NCI-H2107 treated with DMSO at 0.1 percent for 48 hours (cell line): ENCODE measurements at regions not wholly inside any gene's neighbourhood (a gene's known extent, or its start where the extent isn't known, plus 50 kb on each side); places are given as distances from the start of the nearest gene placed in this dataset.

Experiments
- DNase-seq: peaks from one replicate; lab custom pipeline; 2025; ENCODE audit not compliant: unreplicated experiment; lab: John Stamatoyannopoulos, UW

DNA sequence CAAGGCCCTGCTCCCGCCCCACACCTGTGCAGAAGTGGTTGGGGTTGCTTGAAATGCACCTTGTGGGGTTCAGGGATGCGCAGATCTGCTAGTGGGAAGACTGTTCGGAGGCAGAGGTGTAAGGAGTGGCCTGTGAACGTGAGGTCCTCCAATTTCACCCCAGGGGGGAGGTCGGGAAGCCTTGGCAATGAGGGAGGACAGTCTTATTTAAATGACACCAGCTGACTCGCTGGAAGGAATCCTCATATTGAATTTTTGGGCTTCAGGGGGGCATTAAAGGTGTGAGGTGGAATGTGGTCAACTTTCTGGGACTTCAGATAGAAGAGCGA is 218.8 kb upstream of the CELF2 start:
- DNase-seq, result no peak

DNA sequence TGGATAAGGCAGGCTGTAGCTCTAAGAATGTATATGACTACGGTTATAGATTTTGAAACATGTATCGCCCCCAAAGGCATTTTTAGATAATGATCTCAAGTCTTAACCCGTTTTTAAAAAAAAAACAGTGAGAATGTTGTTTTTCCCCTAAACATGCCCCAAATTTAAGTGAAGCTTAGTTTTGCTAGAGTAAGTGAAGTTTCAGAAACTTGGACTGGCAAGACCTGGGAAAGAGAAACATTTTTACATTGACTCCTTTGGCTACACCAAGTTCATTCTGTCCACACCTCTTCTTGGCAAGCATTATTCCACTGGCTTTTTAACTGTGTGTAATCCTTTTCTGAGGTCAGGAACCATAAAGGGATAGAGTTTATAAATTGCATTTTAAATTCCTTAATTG is 216.7 kb upstream of the CELF2 start:
- DNase-seq, result no peak

DNA sequence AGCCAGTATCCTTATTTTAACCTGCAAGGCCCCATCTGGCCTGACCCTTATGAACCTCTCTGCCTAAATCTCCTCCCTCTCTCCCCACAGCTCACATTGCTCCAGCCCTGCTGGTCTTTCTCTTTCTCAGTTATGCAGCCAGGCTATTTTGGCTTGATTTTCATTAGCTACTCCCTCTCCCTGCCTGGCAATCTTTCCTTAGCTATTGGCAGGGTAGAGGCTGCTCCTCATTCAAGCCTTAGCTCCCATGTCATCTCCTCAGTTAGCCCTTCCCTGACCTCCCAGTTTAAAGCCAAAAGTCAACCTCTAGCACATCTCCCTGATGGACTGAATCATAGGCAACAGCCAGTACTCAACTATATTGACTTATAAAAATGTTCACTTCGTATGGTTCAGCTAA is 214.4 kb upstream of the CELF2 start:
- no peak for DNase-seq

DNA sequence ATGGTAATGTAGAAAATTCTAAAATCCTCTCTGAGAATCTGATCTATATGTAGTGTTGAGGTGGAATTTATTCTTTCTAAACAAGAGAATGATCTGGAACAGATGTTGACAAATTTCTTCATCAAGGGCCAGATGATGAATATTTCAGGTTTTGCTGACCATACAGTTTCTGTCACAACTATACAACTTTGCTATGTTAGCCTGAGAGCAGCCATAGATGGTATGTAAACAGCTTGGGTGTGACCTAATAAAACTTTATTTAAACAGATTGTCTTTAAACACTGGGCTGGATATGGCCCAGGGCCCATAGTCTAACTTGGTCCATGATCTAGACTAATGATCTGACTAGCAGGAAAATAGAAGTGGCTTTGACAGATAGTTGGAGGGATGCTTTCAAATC is 213.6 kb upstream of the CELF2 start:
- DNase-seq, result no peak

DNA sequence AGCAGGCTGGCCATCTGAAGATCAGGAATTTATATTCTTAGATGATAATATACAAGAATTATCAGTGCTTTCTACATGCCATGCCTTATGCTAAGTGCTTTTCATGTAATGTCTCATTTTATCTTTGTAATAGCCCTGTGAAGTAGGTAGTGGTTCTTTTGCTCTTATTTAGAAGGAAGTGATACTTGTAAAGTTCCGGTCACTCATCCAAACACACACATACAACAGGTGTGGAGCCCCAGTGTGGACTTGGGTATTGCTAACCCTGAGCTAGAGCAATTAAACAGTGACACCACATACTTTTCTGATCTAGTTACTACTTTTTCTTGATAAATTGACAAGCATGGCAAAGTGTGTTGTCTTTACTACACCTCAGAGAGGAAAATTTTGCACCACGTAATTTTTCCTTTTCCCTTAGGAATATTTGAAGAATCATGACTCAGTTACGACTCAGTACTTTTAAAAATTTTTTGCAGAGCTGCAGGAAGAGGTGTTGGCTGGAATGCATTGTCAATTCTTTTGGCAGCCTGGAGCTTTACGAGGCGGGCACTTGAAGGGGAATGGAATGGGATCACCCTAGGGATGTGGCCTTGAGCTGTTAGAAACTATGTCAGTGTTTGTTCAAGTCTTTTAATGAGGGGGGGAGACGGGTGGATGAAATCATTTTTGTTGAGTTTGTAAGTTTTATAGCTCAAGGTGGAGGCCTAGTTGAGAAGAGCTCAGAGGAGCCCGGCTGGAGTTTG is 212.5 kb upstream of the CELF2 start:
- no peak for DNase-seq

DNA sequence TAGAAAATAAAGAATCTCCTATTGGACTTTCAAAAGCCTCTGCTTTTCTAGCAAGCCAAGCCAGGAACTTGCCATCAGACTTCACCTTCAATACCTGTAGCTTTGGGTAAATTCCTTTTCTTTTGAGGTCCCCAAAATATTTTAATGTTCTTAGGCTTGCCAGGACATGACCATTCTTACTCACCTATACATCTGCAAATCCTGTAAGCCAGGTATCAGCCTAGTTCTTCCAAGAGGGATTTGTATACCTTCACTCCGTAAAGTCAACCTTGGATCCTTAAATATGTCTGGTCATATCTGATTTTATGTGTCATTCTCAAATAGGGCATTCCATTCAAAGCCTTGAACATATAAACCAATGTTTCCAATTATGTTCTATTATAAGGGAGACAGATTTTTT is 210.6 kb upstream of the CELF2 start:
- DNase-seq, result no peak

DNA sequence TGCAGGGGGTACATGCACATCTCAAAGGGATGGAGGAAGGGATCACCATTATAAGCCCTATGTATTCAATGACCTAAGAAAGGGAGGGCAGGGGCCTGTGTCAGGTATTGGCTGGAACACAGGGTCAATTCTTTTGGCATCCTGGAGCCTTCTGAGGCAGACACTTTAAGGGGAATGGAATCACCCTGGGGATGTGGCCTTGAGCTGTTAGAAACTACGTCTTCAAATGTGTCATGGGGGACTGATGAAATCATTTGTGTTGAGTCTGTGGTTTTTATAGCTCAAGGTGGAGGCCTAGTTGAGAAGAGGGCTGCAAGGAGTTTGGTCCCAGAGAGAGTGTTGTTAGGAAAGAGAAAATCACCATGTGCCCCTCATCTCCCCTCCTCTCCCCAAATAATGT is 206.1 kb upstream of the CELF2 start:
- no peak for DNase-seq

DNA sequence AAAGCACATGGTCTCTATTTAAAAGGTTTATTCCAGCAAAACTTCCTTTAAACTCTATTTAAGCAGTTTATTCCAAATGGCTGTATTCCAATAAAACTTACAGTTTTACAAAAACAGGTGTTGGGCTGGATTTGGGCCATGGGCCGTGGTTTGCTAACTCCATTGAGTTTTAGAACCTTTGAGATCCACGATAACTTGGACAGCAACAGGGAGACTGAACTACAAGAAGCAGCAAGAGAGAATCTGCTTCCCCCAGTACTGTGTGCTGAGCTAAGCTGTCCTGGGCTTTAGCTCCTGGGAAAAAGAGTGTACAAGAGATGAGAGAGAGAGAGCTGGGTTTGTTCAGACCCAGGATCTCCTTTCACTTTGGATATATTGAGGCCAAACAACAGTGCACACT is 204.0 kb upstream of the CELF2 start:
- no peak for DNase-seq

DNA sequence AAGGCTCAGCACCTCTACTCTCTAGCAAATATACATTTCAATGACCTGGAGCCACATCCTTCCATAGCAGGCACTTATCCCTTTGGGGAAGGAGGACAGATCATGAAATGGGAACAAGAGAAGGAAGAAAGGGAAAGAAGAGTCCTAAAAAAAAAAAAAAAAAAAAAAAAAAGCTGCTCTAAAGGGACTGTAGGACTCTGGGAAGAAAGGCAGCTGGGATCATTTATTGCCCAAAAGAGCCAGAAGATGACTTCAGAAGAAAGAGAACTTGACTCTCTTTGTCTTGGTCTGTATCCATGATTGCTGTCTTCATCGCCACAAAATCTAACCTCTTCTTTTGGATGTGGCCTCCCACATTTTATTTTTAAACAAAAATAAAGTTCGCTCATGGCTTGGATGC is 203.6 kb upstream of the CELF2 start:
- DNase-seq, result no peak

DNA sequence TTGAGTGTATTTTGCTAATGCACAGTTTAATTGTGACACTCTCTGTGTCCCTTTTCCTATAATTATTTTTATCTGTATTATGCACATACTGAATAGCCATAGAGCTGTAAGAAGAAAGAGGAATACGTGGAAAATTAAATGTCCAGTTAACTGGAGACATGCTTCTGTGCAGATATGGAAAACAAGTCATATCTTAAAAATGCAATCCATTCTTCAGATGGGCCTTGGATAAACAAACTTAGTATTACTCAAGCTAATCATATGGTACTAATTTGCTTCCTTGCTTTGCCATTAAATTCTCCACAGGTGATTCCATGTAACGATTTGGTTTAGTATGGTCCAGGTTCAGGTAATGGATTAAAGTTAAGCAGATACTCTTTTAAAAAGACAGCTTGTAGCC is 201.2 kb upstream of the CELF2 start:
- no peak for DNase-seq

DNA sequence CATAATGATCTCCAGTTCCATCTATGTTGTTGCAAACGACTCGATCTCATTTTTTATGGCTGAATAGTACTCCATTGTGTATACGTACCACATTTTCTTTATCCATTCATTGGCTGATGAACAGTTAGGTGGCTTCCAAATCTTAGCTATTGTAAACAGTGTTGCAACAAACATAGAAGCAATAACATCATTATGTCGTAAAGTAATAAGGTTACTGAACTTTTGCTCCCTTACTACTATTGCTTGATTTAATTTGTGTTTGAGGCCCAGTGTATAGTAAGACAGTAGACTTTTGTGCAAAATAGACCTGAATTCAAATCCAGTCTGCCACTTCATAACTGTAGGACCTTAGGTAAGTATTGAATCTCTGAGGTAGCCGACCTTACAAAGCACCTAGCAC is 200.1 kb upstream of the CELF2 start:
- DNase-seq, result no peak

DNA sequence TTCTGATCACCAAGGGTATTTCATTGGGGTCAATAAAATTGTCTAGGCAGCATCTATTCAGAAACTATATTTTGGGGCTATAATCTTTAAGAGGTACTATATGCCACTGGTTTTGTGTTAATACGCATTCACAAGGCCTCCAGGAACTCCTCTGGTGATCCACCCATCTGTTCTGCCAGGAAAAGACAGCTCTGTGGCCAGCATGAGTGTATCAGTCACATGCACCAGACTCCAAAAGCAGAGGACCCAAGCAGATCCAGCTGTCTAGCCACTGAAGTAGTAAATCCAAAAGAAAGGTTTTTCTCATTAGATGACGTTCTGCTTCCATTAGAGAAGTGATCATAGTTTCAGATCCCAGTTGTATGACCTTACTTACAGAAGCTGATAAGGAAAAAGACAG is 199.6 kb upstream of the CELF2 start:
- no peak for DNase-seq

DNA sequence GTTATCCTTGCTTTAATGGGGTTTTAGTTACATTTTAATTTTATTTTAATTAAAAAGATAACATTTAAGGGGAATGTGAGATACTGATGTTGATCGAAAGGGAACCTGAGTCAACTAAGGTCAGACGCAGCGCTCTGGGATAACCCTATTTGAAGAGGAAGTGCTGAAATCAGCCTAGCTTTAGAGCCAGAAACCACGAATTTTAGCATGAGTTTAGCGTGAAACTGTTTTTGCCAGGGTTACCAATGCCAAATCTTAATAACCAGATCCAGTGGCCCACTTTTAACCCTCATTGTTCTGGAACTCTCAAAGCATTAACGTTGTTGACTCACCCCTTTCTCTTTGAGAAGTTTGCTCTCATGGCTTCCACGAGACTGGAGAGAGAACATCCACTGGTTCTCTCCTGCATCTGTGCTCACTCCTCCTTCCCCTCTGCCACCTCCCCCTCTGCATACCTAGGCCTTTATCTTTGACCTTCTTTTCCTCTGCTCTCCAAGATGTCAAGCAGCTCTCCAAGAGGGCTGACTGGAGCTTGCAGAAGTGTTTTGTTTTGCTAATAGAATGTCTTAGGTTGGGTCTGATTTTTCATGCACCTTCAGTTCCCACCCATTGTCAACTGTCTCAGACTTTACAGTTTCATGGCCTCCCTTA is 198.3 kb upstream of the CELF2 start:
- no peak for DNase-seq

DNA sequence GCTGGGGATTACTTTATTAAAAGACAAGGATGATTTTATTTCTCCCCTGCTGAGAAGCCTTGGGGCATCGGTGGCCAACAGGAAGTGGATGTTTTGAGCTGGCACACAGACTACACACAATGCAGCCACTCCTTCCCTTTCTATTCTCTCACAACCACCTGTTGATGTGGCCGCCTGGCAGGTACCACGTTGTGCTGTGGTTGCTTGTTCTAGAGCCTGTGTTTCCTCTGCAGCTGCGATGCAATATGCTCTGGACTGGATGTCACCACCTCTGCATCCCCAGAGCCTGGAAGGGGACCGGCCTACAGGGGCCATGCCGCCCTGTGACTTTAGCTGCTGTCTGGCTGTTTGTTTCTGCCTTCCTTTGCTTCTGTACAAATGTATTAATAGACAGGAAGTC is 195.7 kb upstream of the CELF2 start:
- no peak for DNase-seq

DNA sequence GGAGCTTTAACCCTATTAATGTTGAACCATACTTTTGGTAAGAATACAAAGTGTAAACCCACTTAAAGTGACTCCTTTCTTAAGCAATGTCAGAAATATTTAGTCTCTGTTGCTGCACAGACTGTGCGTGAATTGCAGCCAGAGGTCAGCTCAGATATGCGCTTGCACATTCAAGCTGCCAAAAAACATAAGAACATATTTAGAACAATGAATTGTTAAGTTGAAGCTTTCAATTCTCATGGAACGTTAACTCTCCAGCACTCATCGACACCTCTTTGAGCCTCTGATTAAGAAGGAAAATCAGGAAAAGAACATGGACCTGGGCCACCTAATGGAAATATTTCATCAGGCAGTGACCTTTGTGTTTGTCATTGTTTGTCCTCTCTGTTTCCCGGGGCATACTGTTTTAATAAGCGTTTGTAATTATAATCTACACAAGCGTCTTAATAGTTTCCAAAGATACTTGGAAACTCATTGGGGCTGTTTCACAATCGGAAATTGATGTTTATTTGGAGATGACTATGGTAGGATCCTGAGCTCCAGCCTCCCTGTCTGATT is 193.0 kb upstream of the CELF2 start:
- no peak for DNase-seq

DNA sequence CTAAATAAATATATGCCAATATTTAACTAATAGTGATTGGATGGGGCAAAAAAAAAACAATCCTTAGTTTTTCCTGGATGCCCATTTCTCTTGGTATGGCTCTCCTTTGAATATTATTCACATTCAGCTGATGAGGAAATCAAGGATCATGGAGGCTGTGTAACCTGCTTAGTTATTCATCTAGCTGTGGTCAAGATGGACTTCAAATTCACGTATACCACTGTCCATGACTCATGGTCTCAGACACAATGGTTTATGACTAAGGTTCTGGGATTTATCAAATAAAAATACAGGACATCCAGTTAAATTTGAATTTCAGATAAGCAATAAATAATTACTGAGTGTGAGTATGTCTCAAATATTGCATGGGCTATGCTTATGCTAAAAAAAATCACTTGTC is 191.5 kb upstream of the CELF2 start:
- DNase-seq, result no peak

DNA sequence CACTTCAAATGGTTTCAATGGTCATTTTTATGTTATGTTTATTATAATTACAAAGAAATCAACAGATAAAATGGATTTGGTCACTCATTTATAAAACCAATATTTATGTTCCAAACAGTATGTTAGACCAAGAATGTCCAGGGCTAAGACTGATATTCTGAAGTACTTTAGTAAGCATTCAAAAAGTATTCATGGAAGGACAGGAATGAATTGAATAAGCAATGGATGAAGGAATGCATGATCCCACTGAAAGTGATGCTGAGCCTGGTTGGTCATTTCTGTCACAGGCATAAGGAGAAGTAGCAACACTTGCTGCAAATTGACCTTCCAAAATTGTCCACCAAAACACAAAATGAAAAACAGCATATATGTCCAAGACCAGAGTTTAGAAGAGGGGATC is 189.0 kb upstream of the CELF2 start:
- no peak for DNase-seq

DNA sequence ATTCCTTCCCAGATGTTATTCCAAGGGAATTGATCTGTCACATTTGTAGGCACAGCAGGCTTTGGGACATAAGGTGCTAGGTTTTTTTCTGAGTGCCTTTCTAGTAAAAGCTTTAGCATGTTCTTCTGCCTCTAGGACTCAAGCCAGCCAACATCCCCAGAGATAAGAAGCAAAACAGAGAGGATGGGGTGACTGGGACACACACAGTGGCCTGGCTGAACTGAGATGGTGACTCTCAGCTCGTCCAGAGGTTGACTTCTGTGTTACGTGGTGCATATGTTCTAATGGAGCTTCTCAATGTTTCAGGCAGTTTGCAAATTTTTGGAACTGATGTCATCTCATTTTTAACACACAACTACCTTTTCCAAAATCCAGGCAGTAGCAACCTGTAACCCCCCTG is 188.1 kb upstream of the CELF2 start:
- DNase-seq, result no peak

DNA sequence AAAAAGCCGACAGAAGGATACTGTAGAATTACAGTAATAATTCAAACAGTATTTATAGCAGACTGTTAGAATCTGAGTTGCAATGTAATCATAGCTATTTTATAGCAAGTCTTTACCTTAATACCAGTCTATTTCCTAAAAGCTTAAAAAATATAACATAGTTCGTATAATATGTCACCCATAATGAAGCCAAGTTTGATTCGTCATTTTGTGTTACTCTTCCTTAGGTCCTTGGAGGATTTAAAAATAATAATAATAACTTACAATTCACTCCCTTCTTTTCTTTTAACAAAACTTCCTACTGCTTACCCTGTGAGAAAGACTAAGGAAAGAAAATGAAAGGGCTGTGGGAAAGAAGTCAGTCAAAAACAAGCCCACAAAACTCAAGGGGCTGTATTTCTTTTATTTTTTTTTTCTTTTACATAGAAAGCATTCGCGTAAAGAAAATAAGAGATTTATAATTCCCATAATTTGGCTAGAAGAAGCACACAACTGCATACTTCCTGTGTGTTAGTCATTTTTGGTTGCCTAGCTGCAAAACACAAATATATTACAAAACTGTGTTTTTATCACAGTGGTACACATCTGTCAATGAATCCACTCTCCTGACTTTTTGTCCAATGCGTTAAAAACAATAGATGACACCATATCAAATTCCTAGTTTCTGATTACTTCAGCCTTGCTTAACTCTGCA is 187.2 kb upstream of the CELF2 start:
- DNase-seq, result no peak

DNA sequence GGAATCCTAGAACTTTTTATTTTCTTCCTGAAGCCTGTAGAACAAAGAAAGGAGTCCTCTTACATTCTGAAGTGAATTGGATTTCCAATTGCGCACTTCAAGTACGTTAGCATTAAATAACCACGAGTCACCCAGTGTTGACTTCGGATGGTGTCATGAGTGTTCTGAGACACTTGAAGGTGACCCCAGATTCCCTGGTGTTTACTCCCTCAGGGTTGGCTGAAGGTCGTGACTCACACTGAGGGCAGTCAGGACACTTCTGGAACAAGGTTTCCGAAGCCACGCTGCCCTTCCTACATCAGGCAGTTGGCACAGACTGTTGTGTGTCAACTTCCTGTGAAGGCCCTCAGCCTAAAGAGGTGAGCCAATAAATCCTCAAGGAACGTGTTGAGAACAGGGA is 186.6 kb upstream of the CELF2 start:
- DNase-seq, result no peak

DNA sequence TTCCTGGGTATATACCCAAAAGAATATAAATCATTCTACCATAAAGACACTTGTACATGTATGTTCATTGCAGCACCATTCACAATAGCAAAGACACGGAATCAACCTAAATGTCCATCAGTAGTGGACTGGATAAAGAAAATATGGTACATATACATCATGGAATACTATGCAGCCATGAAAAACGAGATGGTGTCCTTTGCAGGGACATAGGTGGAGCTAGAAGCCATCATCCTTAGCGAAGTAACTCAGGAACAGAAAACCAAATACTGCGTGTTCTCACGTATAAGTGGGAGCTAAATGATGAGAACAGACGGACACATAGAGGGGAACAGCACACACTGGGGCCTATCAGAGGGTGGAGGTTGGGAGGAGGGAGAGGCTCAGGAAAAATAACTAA is 183.7 kb upstream of the CELF2 start:
- DNase-seq, result no peak

DNA sequence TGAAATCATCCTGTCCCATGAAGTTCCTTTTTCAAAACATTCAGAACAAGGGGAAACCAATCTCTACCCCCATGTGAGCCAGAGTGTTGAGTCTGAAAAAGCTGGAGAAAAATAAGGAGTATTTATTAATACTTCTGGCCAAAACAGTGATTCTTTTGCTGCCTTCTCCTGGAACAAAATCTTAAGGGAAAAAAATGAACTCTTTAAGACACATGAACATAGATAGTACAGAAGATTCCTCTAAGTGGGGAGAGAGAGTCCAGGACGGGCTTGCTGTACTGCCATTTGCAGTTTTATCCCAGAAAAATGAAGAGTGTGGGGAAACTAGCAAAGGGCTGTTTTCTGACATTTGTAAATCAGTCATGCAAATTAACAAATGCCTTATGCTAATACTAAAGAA is 173.4 kb upstream of the CELF2 start:
- DNase-seq, result no peak
